ENCODE measurements at regions not wholly inside any gene's neighbourhood (a gene's known extent, or its start where the extent isn't known, plus 50 kb on each side); places are given as distances from the start of the nearest gene placed in this dataset.

- intact Hi-C loops (cut with DNase I): no loop called here
- no peak overlapping the region for H3K27ac ChIP-seq
- 73 to 77% (median 75%) methylated on average over 4 of the region's 4 CpGs for WGBS, 4 donors
- no peak for DNase-seq
- no peaks in the 10 kb centered on the region for H3K9me3 ChIP-seq (replicated peaks in 1 of 3)
- TF ChIP-seq POLR2A (IDR thresholded peaks at IDR 0.05): no peak
- no peak for TF ChIP-seq CTCF (IDR thresholded peaks at IDR 0.05)
- H3K4me1 ChIP-seq (replicated peaks in 1 of 2): no peaks in the 10 kb centered on the region
- H3K36me3 ChIP-seq (replicated peaks in 1 of 2): no peaks in the 10 kb centered on the region
- H3K27me3 ChIP-seq: no peaks in the 10 kb centered on the region
- H3K4me3 ChIP-seq: no peak overlapping the region
Measured at GRCh38 chr7:91416155-91416865, 152.1 kb downstream of the FZD1 start.

GRCh38 chr7:91420606-91421005, 156.4 kb downstream of the FZD1 start:
- 81 to 86% (median 83%) methylated on average over 4 of the region's 4 CpGs for WGBS, 4 donors
- Histone ChIP-seq H3K27me3 (no peaks in the 10 kb centered on the region), H3K4me1 (replicated peaks in 1 of 2) (no peaks in the 10 kb centered on the region), H3K27ac (no peak overlapping the region), H3K36me3 (replicated peaks in 1 of 2) (no peaks in the 10 kb centered on the region), H3K4me3 (no peak overlapping the region), H3K9me3 (replicated peaks in 1 of 3) (no peaks in the 10 kb centered on the region)
- intact Hi-C loops (cut with DNase I): no loop called here
- DNase-seq: no peak
- TF ChIP-seq POLR2A (IDR thresholded peaks at IDR 0.05) (no peak), CTCF (IDR thresholded peaks at IDR 0.05) (no peak)

- Histone ChIP-seq H3K27ac (no peak overlapping the region), H3K36me3 (replicated peaks in 1 of 2) (no peaks in the 10 kb centered on the region), H3K9me3 (replicated peaks in 1 of 3) (no peaks in the 10 kb centered on the region), H3K4me3 (no peak overlapping the region), H3K4me1 (replicated peaks in 1 of 2) (no peaks in the 10 kb centered on the region), H3K27me3 (no peaks in the 10 kb centered on the region)
- DNase-seq: no peak
- TF ChIP-seq CTCF (IDR thresholded peaks at IDR 0.05) (no peak), POLR2A (IDR thresholded peaks at IDR 0.05) (no peak)
- WGBS, 4 donors: 67 to 77% (median 73%) methylated on average over 7 of the region's 7 CpGs
- intact Hi-C loops (cut with DNase I): no loop called here
Measured at GRCh38 chr7:91421018-91421417, 156.8 kb downstream of the FZD1 start.

- Histone ChIP-seq H3K36me3 (replicated peaks in 1 of 2) (no peaks in the 10 kb centered on the region), H3K4me3 (no peak overlapping the region), H3K4me1 (replicated peaks in 1 of 2) (no peaks in the 10 kb centered on the region), H3K27me3 (no peaks in the 10 kb centered on the region), H3K27ac (no peak overlapping the region), H3K9me3 (replicated peaks in 1 of 3) (no peaks in the 10 kb centered on the region)
- no peak for DNase-seq
- TF ChIP-seq POLR2A (IDR thresholded peaks at IDR 0.05): no peak
- no peak for TF ChIP-seq CTCF (IDR thresholded peaks at IDR 0.05)
- intact Hi-C loops (cut with DNase I): no loop called here
- WGBS, 4 donors: 50 to 73% (median 54%) methylated on average over 1 of the region's 1 CpG
Measured at GRCh38 chr7:91424371-91424770, 160.1 kb downstream of the FZD1 start.

All from adrenal gland (tissue), 9 donors.